Activated T-cell treated with anti-CD3 and anti-CD28 coated beads, Interleukin-2, amount 50 U/mL, for 72 hours (primary cell): ENCODE measurements at regions not wholly inside any gene's neighbourhood (a gene's known extent, or its start where the extent isn't known, plus 50 kb on each side); places are given as distances from the start of the nearest gene placed in this dataset.

Source experiments
- ATAC-seq, 2 donors: fragments of 150-1000 bp; cut with Tn5 transposase; replicated peaks in 1 of 2; 2 replicates each; pipeline ENCODE4 v1.10.0; 2021; ENCODE audit warnings: moderate library complexity in 2 of 2, mild to moderate bottlenecking in 1 of 2
- DNase-seq, 2 donors: peaks; one replicate each; pipeline ENCODE4 v3.0.0; 2021 to 2022; ENCODE audit warnings: mixed read lengths in 1 of 2
- H3K27ac Mint-ChIP-seq: one replicate; pipeline ENCODE4 v1.8.0; 2022; ENCODE audit warnings: mild to moderate bottlenecking, moderate library complexity, mixed read lengths
- H3K27me3 Mint-ChIP-seq: one replicate; pipeline ENCODE4 v1.8.0; 2022; ENCODE audit warnings: low read depth, mixed read lengths
- H3K36me3 Mint-ChIP-seq, 2 donors: one replicate each; pipeline ENCODE4 v1.8.0; 2022; ENCODE audit warnings: mixed read lengths in 2 of 2, mild to moderate bottlenecking in 1 of 2; ENCODE audit not compliant: insufficient read depth in 2 of 2
- H3K4me1 Mint-ChIP-seq: one replicate; pipeline ENCODE4 v1.8.0; 2022; ENCODE audit warnings: low read depth, mixed read lengths
- H3K4me3 Mint-ChIP-seq, 2 donors: one replicate each; pipeline ENCODE4 v1.8.0; 2022; ENCODE audit warnings: mild to moderate bottlenecking in 2 of 2, mixed read lengths in 2 of 2, moderate library complexity in 2 of 2
- H3K9me3 Mint-ChIP-seq, 2 donors: one replicate each; pipeline ENCODE4 v1.8.0; 2022; ENCODE audit warnings: mixed read lengths in 2 of 2

GRCh38 chr1:72693376-72693775, 411.0 kb upstream of the NEGR1 start:
- H3K4me1 Mint-ChIP-seq: no peaks in the 10 kb centered on the region
- no peak overlapping the region for H3K4me3 Mint-ChIP-seq
- H3K36me3 Mint-ChIP-seq: no peaks in the 10 kb centered on the region
- no peaks in the 10 kb centered on the region for H3K27me3 Mint-ChIP-seq
- H3K9me3 Mint-ChIP-seq: peaks cover 15 to 16% of the 10 kb centered on the region in 2 donors
- ATAC-seq: no peak
- no peak overlapping the region for H3K27ac Mint-ChIP-seq
- no peak for DNase-seq

- ATAC-seq: no peak
These were observed 408.5 kb upstream of the NEGR1 start for GRCh38 chr1:72690871-72691270.

DNA sequence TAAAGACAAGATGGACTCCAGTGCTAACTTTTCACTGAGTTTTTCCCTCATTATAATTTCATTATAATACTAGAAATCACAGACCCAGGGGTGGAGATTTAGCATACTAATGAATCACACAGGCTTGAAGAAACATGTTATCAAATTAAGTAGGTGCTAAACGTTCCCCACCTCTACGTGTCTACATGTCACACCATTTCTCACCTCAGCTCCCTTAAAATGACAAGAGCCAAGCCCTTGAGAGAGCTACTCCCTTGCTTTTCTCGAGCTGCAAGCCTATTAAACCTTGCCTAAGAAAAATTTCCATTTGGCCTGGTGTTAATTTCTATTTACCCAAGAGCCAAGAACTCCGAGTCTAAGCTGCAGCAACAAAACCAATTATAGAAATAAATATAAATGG, 396.3 kb upstream of the NEGR1 start:
- Mint-ChIP-seq H3K27ac (no peak overlapping the region), H3K27me3 (no peaks in the 10 kb centered on the region), H3K9me3 (peaks cover 0 to 6% of the 10 kb centered on the region in 2 donors), H3K4me1 (no peaks in the 10 kb centered on the region), H3K4me3 (no peak overlapping the region), H3K36me3 (no peaks in the 10 kb centered on the region)
- DNase-seq (no peak), ATAC-seq (no peak)

More at GRCh38 chr1:72690871-72691270, 408.5 kb upstream of the NEGR1 start:
- DNase-seq: no peak
- Mint-ChIP-seq H3K27ac (no peak overlapping the region), H3K4me3 (no peak overlapping the region), H3K36me3 (no peaks in the 10 kb centered on the region), H3K9me3 (peaks cover 11 to 20% of the 10 kb centered on the region in 2 donors), H3K4me1 (no peaks in the 10 kb centered on the region), H3K27me3 (no peaks in the 10 kb centered on the region)

GRCh38 chr1:72670902-72671301, 388.6 kb upstream of the NEGR1 start:
- no peaks in the 10 kb centered on the region for H3K4me1 Mint-ChIP-seq
- no peaks in the 10 kb centered on the region for H3K36me3 Mint-ChIP-seq
- ATAC-seq (no peak), DNase-seq (no peak)
- H3K27me3 Mint-ChIP-seq: no peaks in the 10 kb centered on the region
- no peaks in the 10 kb centered on the region for H3K9me3 Mint-ChIP-seq
- no peak overlapping the region for H3K27ac Mint-ChIP-seq
- H3K4me3 Mint-ChIP-seq: no peak overlapping the region

DNA sequence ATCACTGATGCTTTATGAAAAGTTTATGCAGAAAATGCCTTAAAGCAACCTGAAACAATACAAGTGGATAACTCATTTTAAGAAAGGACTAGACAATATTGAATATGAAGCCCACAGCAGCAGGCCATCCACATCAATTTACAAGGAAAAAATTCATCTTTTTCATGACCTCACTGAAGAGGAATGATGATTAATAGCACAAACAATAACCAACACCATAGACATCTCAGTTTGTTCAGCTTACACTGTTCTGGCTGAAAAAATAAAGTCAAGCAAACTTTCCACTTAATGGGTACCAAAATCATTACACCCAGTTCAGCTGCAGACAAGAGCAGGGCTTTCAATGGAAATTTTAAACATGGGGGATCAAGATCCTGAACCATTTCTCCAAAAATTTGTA, 380.6 kb upstream of the NEGR1 start:
- ATAC-seq (no peak), DNase-seq (no peak)
- no peaks in the 10 kb centered on the region for H3K4me1 Mint-ChIP-seq
- no peak overlapping the region for H3K27ac Mint-ChIP-seq
- no peaks in the 10 kb centered on the region for H3K27me3 Mint-ChIP-seq
- H3K36me3 Mint-ChIP-seq: no peaks in the 10 kb centered on the region
- peaks cover 3 to 9% of the 10 kb centered on the region in 2 donors for H3K9me3 Mint-ChIP-seq
- no peak overlapping the region for H3K4me3 Mint-ChIP-seq

GRCh38 chr1:72650843-72651435, 368.6 kb upstream of the NEGR1 start:
- H3K4me3 Mint-ChIP-seq: no peak overlapping the region
- H3K4me1 Mint-ChIP-seq: no peaks in the 10 kb centered on the region
- DNase-seq (no peak), ATAC-seq (no peak)
- H3K36me3 Mint-ChIP-seq: no peaks in the 10 kb centered on the region
- H3K27ac Mint-ChIP-seq: no peak overlapping the region
- H3K27me3 Mint-ChIP-seq: no peaks in the 10 kb centered on the region
- H3K9me3 Mint-ChIP-seq: peaks cover 0 to 2% of the 10 kb centered on the region in 2 donors

GRCh38 chr1:72649991-72650390, 367.7 kb upstream of the NEGR1 start:
- H3K27ac Mint-ChIP-seq: no peak overlapping the region
- ATAC-seq: no peak
- no peaks in the 10 kb centered on the region for H3K27me3 Mint-ChIP-seq
- H3K4me1 Mint-ChIP-seq: no peaks in the 10 kb centered on the region
- no peak for DNase-seq
- no peak overlapping the region for H3K4me3 Mint-ChIP-seq
- H3K36me3 Mint-ChIP-seq: no peaks in the 10 kb centered on the region
- H3K9me3 Mint-ChIP-seq: peaks cover 0 to 2% of the 10 kb centered on the region in 2 donors

GRCh38 chr1:72649211-72649888, 367.0 kb upstream of the NEGR1 start:
- ATAC-seq (no peak), DNase-seq (no peak)
- Mint-ChIP-seq H3K36me3 (peaks cover 0 to 1% of the 10 kb centered on the region in 2 donors), H3K27ac (no peak overlapping the region), H3K4me3 (no peak overlapping the region), H3K27me3 (no peaks in the 10 kb centered on the region), H3K4me1 (no peaks in the 10 kb centered on the region), H3K9me3 (peaks cover 0 to 5% of the 10 kb centered on the region in 2 donors)

GRCh38 chr1:72648465-72648864, 366.1 kb upstream of the NEGR1 start:
- H3K36me3 Mint-ChIP-seq: peaks cover 0 to 1% of the 10 kb centered on the region in 2 donors
- ATAC-seq (no peak), DNase-seq (no peak)
- H3K9me3 Mint-ChIP-seq: peaks cover 0 to 7% of the 10 kb centered on the region in 2 donors
- H3K27me3 Mint-ChIP-seq: no peaks in the 10 kb centered on the region
- no peaks in the 10 kb centered on the region for H3K4me1 Mint-ChIP-seq
- H3K4me3 Mint-ChIP-seq: no peak overlapping the region
- H3K27ac Mint-ChIP-seq: no peak overlapping the region

GRCh38 chr1:72643142-72643541, 360.8 kb upstream of the NEGR1 start:
- ATAC-seq (no peak), DNase-seq (no peak)
- Mint-ChIP-seq H3K27ac (no peak overlapping the region), H3K9me3 (peaks cover 0 to 6% of the 10 kb centered on the region in 2 donors), H3K4me1 (no peaks in the 10 kb centered on the region), H3K36me3 (peaks cover 0 to 1% of the 10 kb centered on the region in 2 donors), H3K27me3 (no peaks in the 10 kb centered on the region), H3K4me3 (no peak overlapping the region)

GRCh38 chr1:72637593-72637992, 355.3 kb upstream of the NEGR1 start:
- DNase-seq: no peak
- H3K27ac Mint-ChIP-seq: no peak overlapping the region
- no peak overlapping the region for H3K4me3 Mint-ChIP-seq
- no peaks in the 10 kb centered on the region for H3K27me3 Mint-ChIP-seq
- H3K4me1 Mint-ChIP-seq: no peaks in the 10 kb centered on the region
- H3K36me3 Mint-ChIP-seq: no peaks in the 10 kb centered on the region
- no peak for ATAC-seq
- peaks cover 0 to 14% of the 10 kb centered on the region in 2 donors for H3K9me3 Mint-ChIP-seq

- no peaks in the 10 kb centered on the region for H3K36me3 Mint-ChIP-seq
- H3K4me3 Mint-ChIP-seq: no peak overlapping the region
- DNase-seq (no peak), ATAC-seq (no peak)
- H3K4me1 Mint-ChIP-seq: no peaks in the 10 kb centered on the region
- no peak overlapping the region for H3K27ac Mint-ChIP-seq
- H3K9me3 Mint-ChIP-seq: peaks cover 0 to 14% of the 10 kb centered on the region in 2 donors
- no peaks in the 10 kb centered on the region for H3K27me3 Mint-ChIP-seq
These were observed 354.3 kb upstream of the NEGR1 start for GRCh38 chr1:72636631-72637030.

- Mint-ChIP-seq H3K4me1 (no peaks in the 10 kb centered on the region), H3K27ac (no peak overlapping the region), H3K27me3 (no peaks in the 10 kb centered on the region), H3K36me3 (no peaks in the 10 kb centered on the region), H3K9me3 (peaks cover 0 to 14% of the 10 kb centered on the region in 2 donors), H3K4me3 (no peak overlapping the region)
- no peak for ATAC-seq
- no peak for DNase-seq
These were observed 353.4 kb upstream of the NEGR1 start for GRCh38 chr1:72635719-72636118.

GRCh38 chr1:72634946-72635345, 352.6 kb upstream of the NEGR1 start:
- no peak for DNase-seq
- no peak for ATAC-seq
- H3K9me3 Mint-ChIP-seq: peaks cover 0 to 12% of the 10 kb centered on the region in 2 donors
- H3K4me1 Mint-ChIP-seq: no peaks in the 10 kb centered on the region
- no peaks in the 10 kb centered on the region for H3K36me3 Mint-ChIP-seq
- no peaks in the 10 kb centered on the region for H3K27me3 Mint-ChIP-seq
- H3K27ac Mint-ChIP-seq: no peak overlapping the region
- no peak overlapping the region for H3K4me3 Mint-ChIP-seq
